GM23248 (cell line): ENCODE measurements at regions not wholly inside any gene's neighbourhood (a gene's known extent, or its start where the extent isn't known, plus 50 kb on each side); places are given as distances from the start of the nearest gene placed in this dataset.

Experiments used
- DNase-seq: peaks from one replicate; pipeline ENCODE4 v3.0.0-alpha.2; 2015
- H2AFZ ChIP-seq: fragments of 200-600 bp; sonication (generic); 2 replicates; pipeline ENCODE4 v1.6.1; 2016; ENCODE audit warnings: antibody characterized with exemption
- H3F3A ChIP-seq: fragments of 200-600 bp; sonication (generic); 2 replicates; pipeline ENCODE4 v1.6.1; 2016; ENCODE audit warnings: mild to moderate bottlenecking, antibody characterized with exemption, mixed run types; ENCODE audit not compliant: insufficient read depth
- H3K27ac ChIP-seq: fragments of 200-600 bp; sonication (generic); 2 replicates; pipeline ENCODE4 v1.5.1; 2016; ENCODE audit warnings: mild to moderate bottlenecking
- H3K27me3 ChIP-seq: fragments of 200-600 bp; sonication (generic); replicated peaks from 2 replicates; pipeline ENCODE4 v1.6.1; 2016; ENCODE audit warnings: mild to moderate bottlenecking; ENCODE audit not compliant: insufficient read depth
- H3K36me3 ChIP-seq: fragments of 200-600 bp; sonication (generic); 2 replicates; pipeline ENCODE4 v1.6.1; 2016; ENCODE audit warnings: low read depth, mild to moderate bottlenecking
- H3K4me1 ChIP-seq: fragments of 200-600 bp; sonication (generic); 2 replicates; pipeline ENCODE4 v1.6.1; 2016; ENCODE audit warnings: mild to moderate bottlenecking; ENCODE audit not compliant: insufficient read depth
- H3K4me2 ChIP-seq: fragments of 200-600 bp; sonication (generic); one replicate; pipeline ENCODE4 v1.6.1; 2016; ENCODE audit warnings: mild to moderate bottlenecking; ENCODE audit not compliant: unreplicated experiment
- H3K4me3 ChIP-seq: fragments of 200-600 bp; sonication (generic); 2 replicates; pipeline ENCODE4 v1.5.1; 2016; ENCODE audit warnings: mild to moderate bottlenecking
- H3K79me2 ChIP-seq: fragments of 200-600 bp; sonication (generic); 2 replicates; pipeline ENCODE4 v1.6.1; 2016; ENCODE audit warnings: mild to moderate bottlenecking; ENCODE audit not compliant: insufficient read depth
- H3K9ac ChIP-seq: fragments of 200-600 bp; sonication (generic); 2 replicates; pipeline ENCODE4 v1.6.1; 2016; ENCODE audit warnings: mild to moderate bottlenecking
- H3K9me2 ChIP-seq: fragments of 200-600 bp; sonication (generic); 2 replicates; pipeline ENCODE4 v1.6.1; 2016; ENCODE audit warnings: mixed run types, mild to moderate bottlenecking, moderate library complexity; ENCODE audit not compliant: insufficient read depth
- H3K9me3 ChIP-seq: fragments of 200-600 bp; sonication (generic); one replicate; pipeline ENCODE4 v1.6.1; 2017; ENCODE audit warnings: low read depth
- H4K20me1 ChIP-seq: fragments of 200-600 bp; sonication (generic); 2 replicates; pipeline ENCODE4 v1.6.0; 2016; ENCODE audit not compliant: insufficient read depth
- EZH2 ChIP-seq: fragments of 200-600 bp; sonication (generic); IDR thresholded peaks from 2 replicates; pipeline ENCODE4 v1.6.1; 2018; ENCODE audit warnings: antibody characterized with exemption, mild to moderate bottlenecking; ENCODE audit not compliant: insufficient read depth, poor library complexity, severe bottlenecking
- EZH2phosphoT487 ChIP-seq: fragments of 200-600 bp; sonication (generic); IDR thresholded peaks from 2 replicates; pipeline ENCODE4 v1.6.1; 2018; ENCODE audit warnings: antibody characterized with exemption, moderate library complexity, mild to moderate bottlenecking, low read depth; ENCODE audit not compliant: insufficient read depth
- WGBS, 2 experiments: methylation state at CpG; one replicate each; pipeline ENCODE4 v1.1.6; 2015 to 2017; ENCODE audit warnings: low lambda C conversion rate in 2 of 2, low coverage in 1 of 2; ENCODE audit errors: missing lambda C conversion rate in 2 of 2; 5-methylcytosine and 5-hydroxymethylcytosine counted together
- in situ Hi-C: fragments of 300-500 bp; cut with MboI; formaldehyde crosslinking; loops from 2 replicates; pipeline ENCODE4 v1.15.0; 2020

DNA sequence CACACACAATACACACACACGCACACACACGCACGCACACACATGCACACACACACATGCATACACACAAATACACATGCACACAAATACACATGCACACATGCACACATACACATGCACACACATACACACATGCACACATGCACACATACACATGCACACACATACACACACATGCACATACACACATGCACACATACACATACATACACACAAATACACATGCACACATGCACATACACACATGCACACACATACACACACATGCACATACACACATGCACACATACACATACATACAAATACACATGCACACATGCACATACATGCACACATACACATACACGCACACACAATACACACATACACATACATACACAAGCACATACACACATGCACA lies 175.4 kb upstream of the RREB1 start:
- Histone ChIP-seq H3K9me3 (no peaks in the 10 kb centered on the region), H2AFZ (no peak overlapping the region), H3K27ac (no peak overlapping the region), H3K4me2 (no peak overlapping the region), H3K9me2 (no peaks in the 10 kb centered on the region), H3K27me3 (no peaks in the 10 kb centered on the region), H3K4me1 (no peaks in the 10 kb centered on the region), H3K9ac (no peak overlapping the region), H3K4me3 (no peak overlapping the region), H3K36me3 (no peaks in the 10 kb centered on the region), H3F3A (no peaks in the 10 kb centered on the region), H3K79me2 (no peaks in the 10 kb centered on the region), H4K20me1 (no peaks in the 10 kb centered on the region)
- no peak for TF ChIP-seq EZH2
- TF ChIP-seq EZH2phosphoT487 = no peak
- in situ Hi-C loops = no loop called here
- 28 to 80% methylated on average over 1 to 4 of the region's 4 CpGs for WGBS, 2 experiments
- DNase-seq = no peak

DNA sequence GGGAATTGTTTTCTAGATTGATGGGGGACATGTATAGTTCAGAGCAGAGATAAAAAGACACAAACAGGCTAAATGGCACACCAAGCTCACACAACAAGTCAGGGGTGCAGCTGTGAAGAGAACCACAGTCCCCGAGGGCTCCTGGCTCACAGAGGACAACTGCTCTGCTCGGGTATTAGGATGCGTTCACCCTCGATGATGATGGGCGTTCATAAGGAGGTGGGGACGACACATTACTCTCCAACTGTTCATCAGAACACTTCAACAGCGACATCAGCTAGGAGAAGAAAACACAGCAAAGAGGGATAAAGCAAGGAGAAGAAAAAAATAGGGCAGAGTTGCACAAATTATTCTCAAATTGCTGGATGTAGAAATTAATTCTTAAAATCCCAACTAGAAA lies 174.8 kb upstream of the RREB1 start:
- Histone ChIP-seq H3F3A (no peaks in the 10 kb centered on the region), H3K4me3 (no peak overlapping the region), H3K27me3 (no peaks in the 10 kb centered on the region), H3K4me1 (no peaks in the 10 kb centered on the region), H3K79me2 (no peaks in the 10 kb centered on the region), H2AFZ (no peak overlapping the region), H3K27ac (no peak overlapping the region), H4K20me1 (no peaks in the 10 kb centered on the region), H3K36me3 (no peaks in the 10 kb centered on the region), H3K4me2 (no peak overlapping the region), H3K9me2 (no peaks in the 10 kb centered on the region), H3K9me3 (no peaks in the 10 kb centered on the region), H3K9ac (no peak overlapping the region)
- no peak for DNase-seq
- in situ Hi-C loops = no loop called here
- no peak for TF ChIP-seq EZH2
- TF ChIP-seq EZH2phosphoT487 = no peak
- 45 to 50% methylated on average over 7 of the region's 7 CpGs for WGBS, 2 experiments

DNA sequence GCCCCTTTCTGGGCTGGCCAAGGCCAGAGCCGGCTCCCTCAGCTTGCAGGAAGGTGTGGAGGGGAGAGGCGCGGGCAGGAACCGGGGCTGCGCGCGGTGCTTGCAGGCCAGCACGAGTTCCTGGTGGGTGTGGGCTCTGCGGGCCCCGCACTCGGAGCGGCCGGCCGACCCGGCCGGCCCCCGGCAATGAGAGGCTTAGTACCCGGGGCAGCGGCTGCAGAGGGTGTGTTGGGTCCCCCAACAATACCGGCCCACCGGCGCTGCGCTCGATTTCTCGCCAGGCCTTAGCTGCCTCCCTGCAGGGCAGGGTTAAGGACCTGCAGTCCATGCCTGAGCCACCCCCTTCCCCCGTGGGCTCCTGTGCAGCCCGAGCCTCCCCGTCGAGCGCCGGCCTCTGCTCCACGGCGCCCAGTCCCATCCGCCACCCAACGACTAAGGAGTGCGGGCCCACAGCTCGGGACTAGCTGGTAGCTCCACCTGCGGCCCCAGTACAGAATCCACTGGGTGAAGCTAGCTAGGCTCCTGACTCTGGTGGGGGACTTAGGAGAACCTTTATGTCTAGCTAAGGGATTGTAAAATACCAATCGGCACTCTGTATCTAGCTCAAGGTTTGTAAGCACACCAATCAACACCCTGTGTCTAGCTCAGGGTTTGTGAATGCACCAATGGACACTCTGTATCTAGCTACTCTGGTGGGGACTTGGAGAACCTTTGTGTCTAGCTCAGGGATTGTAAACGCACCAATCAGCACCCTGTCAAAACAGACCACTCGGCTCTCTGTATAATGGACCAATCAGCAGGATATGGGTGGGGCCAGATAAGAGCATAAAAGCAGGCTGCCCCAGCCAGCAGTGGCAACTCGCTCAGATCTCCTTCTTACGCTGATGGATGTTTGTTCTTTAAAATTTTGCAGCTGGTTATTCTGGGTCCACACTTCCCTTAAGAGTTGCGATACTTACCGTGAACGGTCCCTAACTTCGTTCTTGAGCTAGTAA lies 167.4 kb upstream of the RREB1 start:
- 79 to 87% methylated on average over 38 to 47 of the region's 47 CpGs for WGBS, 2 experiments

DNA sequence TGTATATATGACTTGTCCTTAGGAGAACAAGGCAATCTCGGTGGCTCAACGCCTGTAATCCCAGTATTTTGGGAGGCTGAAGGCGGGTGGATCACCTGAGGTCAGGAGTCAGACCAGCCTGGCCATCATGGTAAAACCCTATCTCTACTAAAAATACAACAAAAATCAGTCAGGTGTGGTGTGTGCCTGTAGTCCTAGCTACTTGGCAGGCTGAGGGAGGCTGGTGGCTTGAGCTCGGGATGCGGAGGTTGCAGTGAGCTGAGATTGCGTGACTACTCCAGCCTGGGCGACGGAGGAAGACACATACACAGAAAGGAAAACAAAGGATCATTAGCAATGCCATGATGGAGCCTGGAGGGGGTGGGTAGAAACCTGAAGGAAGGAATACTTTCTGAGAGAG lies 166.6 kb upstream of the RREB1 start:
- no peaks in the 10 kb centered on the region for H3K36me3 ChIP-seq
- H3K79me2 ChIP-seq = no peaks in the 10 kb centered on the region
- no peak overlapping the region for H3K27ac ChIP-seq
- no peak overlapping the region for H3K4me2 ChIP-seq
- no peaks in the 10 kb centered on the region for H4K20me1 ChIP-seq
- no peak overlapping the region for H2AFZ ChIP-seq
- H3K9ac ChIP-seq = no peak overlapping the region
- no peaks in the 10 kb centered on the region for H3K27me3 ChIP-seq
- H3K4me3 ChIP-seq = no peak overlapping the region
- DNase-seq = no peak
- TF ChIP-seq EZH2 (no peak), EZH2phosphoT487 (no peak)
- 80 to 93% methylated on average over 8 of the region's 8 CpGs for WGBS, 2 experiments
- no peaks in the 10 kb centered on the region for H3F3A ChIP-seq
- in situ Hi-C loops = no loop called here
- H3K4me1 ChIP-seq = 0 out of 2 replicates have a peak, but pooled peaks cover 5% of the 10 kb centered on the region
- no peaks in the 10 kb centered on the region for H3K9me3 ChIP-seq
- H3K9me2 ChIP-seq = no peaks in the 10 kb centered on the region

More for the DNA sequence above, 167.4 kb upstream of the RREB1 start:
- H3K27ac ChIP-seq = no peak overlapping the region
- no peaks in the 10 kb centered on the region for H3K36me3 ChIP-seq
- no peaks in the 10 kb centered on the region for H3K27me3 ChIP-seq
- H2AFZ ChIP-seq = no peak overlapping the region
- H3F3A ChIP-seq = no peaks in the 10 kb centered on the region
- no peak overlapping the region for H3K4me3 ChIP-seq
- no peak for TF ChIP-seq EZH2
- 0 out of 2 replicates have a peak, but pooled peaks cover 5% of the 10 kb centered on the region for H3K4me1 ChIP-seq
- H3K9ac ChIP-seq = no peak overlapping the region
- in situ Hi-C loops = no loop called here
- no peaks in the 10 kb centered on the region for H4K20me1 ChIP-seq
- no peaks in the 10 kb centered on the region for H3K79me2 ChIP-seq
- H3K9me3 ChIP-seq = no peaks in the 10 kb centered on the region
- H3K4me2 ChIP-seq = no peak overlapping the region
- DNase-seq = no peak
- no peaks in the 10 kb centered on the region for H3K9me2 ChIP-seq
